ENCODE measurements at regions not wholly inside any gene's neighbourhood (a gene's known extent, or its start where the extent isn't known, plus 50 kb on each side); places are given as distances from the start of the nearest gene placed in this dataset.

DNA sequence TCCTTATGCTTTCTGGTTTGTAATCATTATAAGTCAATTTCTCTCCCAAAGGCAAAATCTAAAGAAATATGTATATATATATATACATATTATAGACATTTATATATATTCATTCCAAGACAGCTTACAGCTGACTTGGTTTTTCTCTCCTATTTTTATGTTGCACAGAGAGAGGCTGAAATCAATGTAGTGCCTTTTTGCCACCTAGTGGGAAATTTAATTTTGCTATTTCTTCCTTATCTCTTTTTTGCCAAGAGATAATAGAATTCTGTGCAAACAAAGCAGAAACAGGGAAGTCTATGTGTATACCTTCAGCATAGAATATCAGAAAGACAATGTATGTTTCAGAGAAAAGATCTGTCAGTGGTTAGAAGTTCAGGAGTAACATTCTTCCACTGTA, 186.0 kb upstream of the ANO5 start:
- no peaks in the 10 kb centered on the region for H3K27me3 Mint-ChIP-seq (ENCODE audit: low read depth in 3 of 3)
- no peaks in the 10 kb centered on the region for H3K27me3 ChIP-seq (ENCODE audit: control insufficient read depth in 2 of 2, insufficient read depth in 2 of 2, low read length in 2 of 2)
- intact Hi-C loops (cut with micrococcal nuclease): no loop called here

DNA sequence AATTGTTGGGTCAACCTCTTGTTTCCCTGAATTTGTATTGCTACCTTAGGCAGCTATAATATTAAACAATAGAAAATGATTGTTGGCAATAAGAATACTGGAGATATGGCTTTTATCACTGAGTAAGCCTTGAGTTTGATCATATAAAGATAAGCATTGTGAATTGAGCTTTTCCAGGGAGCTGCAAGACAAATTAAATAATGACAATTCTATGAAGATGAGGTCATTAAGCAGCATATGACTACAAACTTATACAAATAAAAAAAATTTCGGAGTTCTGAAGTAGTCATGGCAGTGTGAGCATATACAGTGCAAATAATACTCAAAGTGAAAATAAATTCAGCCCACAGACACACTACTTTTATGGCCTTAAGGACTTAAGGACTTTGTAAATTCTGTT, 161.1 kb upstream of the ANO5 start:
- H3K79me2 ChIP-seq (ENCODE audit: insufficient read depth, low read length): no peaks in the 10 kb centered on the region
- Mint-ChIP-seq H3K27me3 (ENCODE audit: low read depth in 3 of 3) (peaks cover 0 to 3% (median 0%) of the 10 kb centered on the region in 3 donors), H3K4me1 (no peaks in the 10 kb centered on the region), H3K36me3 (no peaks in the 10 kb centered on the region), H3K4me3 (no peak overlapping the region), H3K9me3 (peaks cover 0 to 7% (median 4%) of the 10 kb centered on the region in 7 donors), H3K27ac (no peak overlapping the region)
- TF ChIP-seq, protein P1, sequence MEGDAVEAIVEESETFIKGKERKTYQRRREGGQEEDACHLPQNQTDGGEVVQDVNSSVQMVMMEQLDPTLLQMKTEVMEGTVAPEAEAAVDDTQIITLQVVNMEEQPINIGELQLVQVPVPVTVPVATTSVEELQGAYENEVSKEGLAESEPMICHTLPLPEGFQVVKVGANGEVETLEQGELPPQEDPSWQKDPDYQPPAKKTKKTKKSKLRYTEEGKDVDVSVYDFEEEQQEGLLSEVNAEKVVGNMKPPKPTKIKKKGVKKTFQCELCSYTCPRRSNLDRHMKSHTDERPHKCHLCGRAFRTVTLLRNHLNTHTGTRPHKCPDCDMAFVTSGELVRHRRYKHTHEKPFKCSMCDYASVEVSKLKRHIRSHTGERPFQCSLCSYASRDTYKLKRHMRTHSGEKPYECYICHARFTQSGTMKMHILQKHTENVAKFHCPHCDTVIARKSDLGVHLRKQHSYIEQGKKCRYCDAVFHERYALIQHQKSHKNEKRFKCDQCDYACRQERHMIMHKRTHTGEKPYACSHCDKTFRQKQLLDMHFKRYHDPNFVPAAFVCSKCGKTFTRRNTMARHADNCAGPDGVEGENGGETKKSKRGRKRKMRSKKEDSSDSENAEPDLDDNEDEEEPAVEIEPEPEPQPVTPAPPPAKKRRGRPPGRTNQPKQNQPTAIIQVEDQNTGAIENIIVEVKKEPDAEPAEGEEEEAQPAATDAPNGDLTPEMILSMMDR (IDR thresholded peaks at IDR 0.05): no peak
- H3K9ac ChIP-seq (ENCODE audit: insufficient read depth, low read length, poor library complexity, severe bottlenecking): no peak overlapping the region
- H3K27ac ChIP-seq (ENCODE audit: low read depth in 1 of 2, low read length in 2 of 2): no peak overlapping the region
- no peaks in the 10 kb centered on the region for H3K4me1 ChIP-seq (ENCODE audit: control insufficient read depth in 1 of 2, insufficient read depth in 2 of 2, low read length in 2 of 2)
- no peak overlapping the region for H3K4me2 ChIP-seq (replicated peaks; ENCODE audit: extremely low read depth, low read length, poor library complexity, severe bottlenecking)
- no peak overlapping the region for H2AFZ ChIP-seq (ENCODE audit: insufficient read depth, low read depth, low read length, poor library complexity, severe bottlenecking)
- DNase-seq: no peak
- no peaks in the 10 kb centered on the region for H3K27me3 ChIP-seq (ENCODE audit: control insufficient read depth in 2 of 2, insufficient read depth in 2 of 2, low read length in 2 of 2)
- WGBS (ENCODE audit: insufficient coverage): no CpG with 5 or more reads among the region's 1 CpG
- intact Hi-C loops (cut with micrococcal nuclease): no loop called here
- H3K4me3 ChIP-seq (replicated peaks in 1 of 3; ENCODE audit: low read depth in 2 of 3, low read length in 3 of 3): no peak overlapping the region
- H3K36me3 ChIP-seq (replicated peaks in 1 of 2; ENCODE audit: control insufficient read depth in 1 of 2, insufficient read depth in 2 of 2, low read length in 2 of 2): no peaks in the 10 kb centered on the region
- H4K20me1 ChIP-seq (ENCODE audit: insufficient read depth, low read length): no peaks in the 10 kb centered on the region
- H3K9me3 ChIP-seq (replicated peaks in 1 of 2; ENCODE audit: control insufficient read depth in 1 of 2, insufficient read depth in 1 of 2, low read length in 2 of 2): no peaks in the 10 kb centered on the region

More for the DNA sequence above, 186.0 kb upstream of the ANO5 start:
- Histone ChIP-seq H3K36me3 (replicated peaks in 1 of 2; ENCODE audit: control insufficient read depth in 1 of 2, insufficient read depth in 2 of 2, low read length in 2 of 2) (no peaks in the 10 kb centered on the region), H3K27ac (ENCODE audit: low read depth in 1 of 2, low read length in 2 of 2) (no peak overlapping the region), H3K4me1 (ENCODE audit: control insufficient read depth in 1 of 2, insufficient read depth in 2 of 2, low read length in 2 of 2) (no peaks in the 10 kb centered on the region), H3K79me2 (ENCODE audit: insufficient read depth, low read length) (no peaks in the 10 kb centered on the region), H2AFZ (ENCODE audit: insufficient read depth, low read depth, low read length, poor library complexity, severe bottlenecking) (no peak overlapping the region), H3K4me3 (replicated peaks in 1 of 3; ENCODE audit: low read depth in 2 of 3, low read length in 3 of 3) (no peak overlapping the region), H3K9me3 (replicated peaks in 1 of 2; ENCODE audit: control insufficient read depth in 1 of 2, insufficient read depth in 1 of 2, low read length in 2 of 2) (no peaks in the 10 kb centered on the region), H3K4me2 (replicated peaks; ENCODE audit: extremely low read depth, low read length, poor library complexity, severe bottlenecking) (no peak overlapping the region), H4K20me1 (ENCODE audit: insufficient read depth, low read length) (no peaks in the 10 kb centered on the region), H3K9ac (ENCODE audit: insufficient read depth, low read length, poor library complexity, severe bottlenecking) (no peak overlapping the region)
- Mint-ChIP-seq H3K4me3 (no peak overlapping the region), H3K27ac (no peak overlapping the region), H3K36me3 (no peaks in the 10 kb centered on the region), H3K4me1 (no peaks in the 10 kb centered on the region), H3K9me3 (peaks cover 0 to 4% (median 2%) of the 10 kb centered on the region in 7 donors)
- no peak for DNase-seq
- TF ChIP-seq, protein P1 (IDR thresholded peaks at IDR 0.05): no peak

Data from CD14-positive monocyte (primary cell).